ENCODE measurements at regions not wholly inside any gene's neighbourhood (a gene's known extent, or its start where the extent isn't known, plus 50 kb on each side); places are given as distances from the start of the nearest gene placed in this dataset.

- Histone ChIP-seq H3K27ac (ENCODE audit: low read depth, low read length, poor library complexity, severe bottlenecking) (no peak overlapping the region), H3K4me3 (ENCODE audit: low read depth, low read length, poor library complexity, severe bottlenecking) (no peak overlapping the region), H2AFZ (ENCODE audit: low read length) (no peak overlapping the region), H4K20me1 (ENCODE audit: insufficient read depth, low read length) (no peaks in the 10 kb centered on the region), H3K36me3 (ENCODE audit: insufficient read depth, low read length) (no peaks in the 10 kb centered on the region), H3K9me2 (ENCODE audit: insufficient read depth, low read length) (no peaks in the 10 kb centered on the region), H3K4me1 (ENCODE audit: insufficient read depth, low read length, poor library complexity, severe bottlenecking) (no peaks in the 10 kb centered on the region), H3K79me2 (ENCODE audit: insufficient read depth, low read depth, low read length) (no peaks in the 10 kb centered on the region), H3K4me2 (ENCODE audit: low read length) (no peak overlapping the region), H3K9me3 (ENCODE audit: low read length) (no peaks in the 10 kb centered on the region)
- no TSS peak for BruUV-seq (replicated peaks)
- CTCF ChIA-PET (ENCODE audit: unreplicated experiment): no interaction called here
- intact Hi-C loops (cut with micrococcal nuclease; ENCODE audit: unreplicated experiment): no loop called here
- DNase-seq (ENCODE audit: low spot score): no peak
- TF ChIP-seq CTCF (conservative IDR thresholded peaks at IDR 0.05; ENCODE audit: low read length) (no peak), EZH2phosphoT487 (IDR thresholded peaks at IDR 0.05; ENCODE audit: borderline replicate concordance, low read depth, low read length) (no peak)
- POLR2A ChIA-PET: interaction anchor here (1.2 kb wide), 1 partner anchor 38 kb away, joined by 4 read pairs; no protein-coding TSS in a partner anchor
These were observed 177.8 kb downstream of the NECTIN3 start for GRCh38 chr3:111249421-111249820.

GRCh38 chr3:111252779-111253178, 181.2 kb downstream of the NECTIN3 start:
- ChIA-PET POLR2A (no interaction called here), CTCF (ENCODE audit: unreplicated experiment) (no interaction called here)
- intact Hi-C loops (cut with micrococcal nuclease; ENCODE audit: unreplicated experiment): no loop called here
- H3K9me3 ChIP-seq (ENCODE audit: low read length): no peaks in the 10 kb centered on the region
- no peak for TF ChIP-seq EZH2phosphoT487 (IDR thresholded peaks at IDR 0.05; ENCODE audit: borderline replicate concordance, low read depth, low read length)
- TF ChIP-seq CTCF (conservative IDR thresholded peaks at IDR 0.05; ENCODE audit: low read length): no peak
- no peaks in the 10 kb centered on the region for H3K9me2 ChIP-seq (ENCODE audit: insufficient read depth, low read length)
- H4K20me1 ChIP-seq (ENCODE audit: insufficient read depth, low read length): no peaks in the 10 kb centered on the region
- no peaks in the 10 kb centered on the region for H3K79me2 ChIP-seq (ENCODE audit: insufficient read depth, low read depth, low read length)
- no TSS peak for BruUV-seq (replicated peaks)
- no peak overlapping the region for H3K4me3 ChIP-seq (ENCODE audit: low read depth, low read length, poor library complexity, severe bottlenecking)
- DNase-seq (ENCODE audit: low spot score): no peak
- H3K4me1 ChIP-seq (ENCODE audit: insufficient read depth, low read length, poor library complexity, severe bottlenecking): no peaks in the 10 kb centered on the region
- H2AFZ ChIP-seq (ENCODE audit: low read length): no peak overlapping the region
- no peaks in the 10 kb centered on the region for H3K36me3 ChIP-seq (ENCODE audit: insufficient read depth, low read length)
- no peak overlapping the region for H3K27ac ChIP-seq (ENCODE audit: low read depth, low read length, poor library complexity, severe bottlenecking)
- H3K4me2 ChIP-seq (ENCODE audit: low read length): no peak overlapping the region

GRCh38 chr3:111253733-111254132, 182.1 kb downstream of the NECTIN3 start:
- Histone ChIP-seq H3K4me2 (ENCODE audit: low read length) (no peak overlapping the region), H3K4me3 (ENCODE audit: low read depth, low read length, poor library complexity, severe bottlenecking) (no peak overlapping the region), H3K79me2 (ENCODE audit: insufficient read depth, low read depth, low read length) (no peaks in the 10 kb centered on the region), H3K9me2 (ENCODE audit: insufficient read depth, low read length) (no peaks in the 10 kb centered on the region), H2AFZ (ENCODE audit: low read length) (no peak overlapping the region), H3K4me1 (ENCODE audit: insufficient read depth, low read length, poor library complexity, severe bottlenecking) (no peaks in the 10 kb centered on the region), H3K36me3 (ENCODE audit: insufficient read depth, low read length) (no peaks in the 10 kb centered on the region), H3K27ac (ENCODE audit: low read depth, low read length, poor library complexity, severe bottlenecking) (no peak overlapping the region), H3K9me3 (ENCODE audit: low read length) (no peaks in the 10 kb centered on the region), H4K20me1 (ENCODE audit: insufficient read depth, low read length) (no peaks in the 10 kb centered on the region)
- BruUV-seq (replicated peaks): no TSS peak
- ChIA-PET CTCF (ENCODE audit: unreplicated experiment) (no interaction called here), POLR2A (no interaction called here)
- intact Hi-C loops (cut with micrococcal nuclease; ENCODE audit: unreplicated experiment): no loop called here
- TF ChIP-seq EZH2phosphoT487 (IDR thresholded peaks at IDR 0.05; ENCODE audit: borderline replicate concordance, low read depth, low read length) (no peak), CTCF (conservative IDR thresholded peaks at IDR 0.05; ENCODE audit: low read length) (no peak)
- no peak for DNase-seq (ENCODE audit: low spot score)
